SKM-1 (cell line): ENCODE measurements at regions not wholly inside any gene's neighbourhood (a gene's known extent, or its start where the extent isn't known, plus 50 kb on each side); places are given as distances from the start of the nearest gene placed in this dataset.

Experiments
- DNase-seq: peaks from one replicate; lab custom pipeline; 2025; ENCODE audit not compliant: unreplicated experiment; lab: John Stamatoyannopoulos, UW

DNA sequence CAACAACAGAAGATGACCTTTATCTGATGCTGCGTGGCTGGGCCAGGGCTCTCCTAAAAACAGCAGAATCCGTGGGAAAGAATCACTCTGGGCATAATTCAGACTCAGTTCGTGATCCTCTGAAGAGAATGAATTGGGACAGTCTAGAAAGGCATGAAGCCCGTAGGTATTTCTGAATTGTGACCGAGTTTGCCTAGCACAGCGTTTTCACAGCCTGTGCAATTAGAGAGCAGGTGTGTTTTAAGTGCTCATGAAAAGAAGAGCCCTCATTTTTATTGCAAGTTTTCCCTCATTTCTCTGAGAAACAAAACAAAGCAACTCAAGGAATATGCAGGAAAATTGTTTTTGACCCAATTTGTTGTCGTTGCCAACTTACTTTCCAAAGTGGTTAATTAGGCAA lies 366.2 kb downstream of the WDR11 start:
- DNase-seq, result no peak

DNA sequence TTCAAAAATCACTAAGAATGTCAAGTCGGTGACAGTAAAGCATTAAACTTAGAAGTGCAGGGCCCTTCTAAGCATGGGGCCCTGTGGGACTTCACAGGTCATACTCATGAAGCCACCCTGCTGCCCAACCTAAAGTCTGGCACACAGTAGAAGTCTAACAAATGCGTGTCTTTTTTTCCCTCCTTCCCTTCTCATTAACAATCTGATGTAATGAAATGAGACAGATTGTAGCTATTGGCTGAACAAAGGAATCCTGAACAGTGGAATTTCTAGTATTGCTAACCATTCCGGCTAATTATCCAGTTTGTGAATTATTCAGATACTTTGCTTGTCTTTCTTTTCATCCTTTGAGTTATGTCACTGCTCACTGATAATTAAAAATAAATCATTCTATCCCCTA lies 369.9 kb downstream of the WDR11 start:
- DNase-seq, result no peak

DNA sequence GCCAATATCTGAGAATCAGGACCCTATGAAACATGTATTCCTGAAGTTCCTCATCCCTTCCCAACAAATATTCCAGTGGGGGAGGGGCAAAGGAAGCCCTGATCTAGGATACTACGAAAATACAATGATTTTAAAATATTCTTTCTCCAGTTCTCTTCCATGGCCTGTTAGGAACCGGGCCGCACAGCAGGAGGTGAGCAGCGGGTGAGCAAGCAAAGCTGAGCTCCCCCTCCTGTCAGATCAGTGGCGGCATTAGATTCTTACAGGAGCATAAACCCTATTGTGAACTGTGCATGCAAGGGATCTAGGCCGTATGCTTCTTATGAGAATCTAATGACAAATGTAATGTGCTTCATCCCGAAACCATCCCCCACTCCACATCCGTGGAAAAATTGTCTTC lies 370.8 kb downstream of the WDR11 start:
- no peak for DNase-seq

DNA sequence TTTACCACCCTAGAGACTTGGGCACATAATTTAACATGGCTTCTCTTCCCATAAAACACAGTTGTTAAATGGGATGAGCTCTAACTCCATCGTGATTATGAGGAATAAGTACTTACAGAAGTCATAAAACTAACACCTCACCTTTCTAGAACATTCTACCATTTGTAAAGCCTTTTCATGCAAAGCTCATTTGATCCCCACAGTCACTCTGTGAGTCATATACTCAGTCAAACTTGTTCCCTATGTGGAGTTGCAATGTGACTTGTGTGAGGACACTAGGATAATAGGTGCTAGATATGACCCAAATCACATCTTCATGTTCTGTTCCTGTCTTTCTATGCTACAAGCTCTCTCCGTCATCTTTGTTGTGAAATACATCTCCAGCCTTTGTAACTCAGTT lies 371.7 kb downstream of the WDR11 start:
- DNase-seq, result no peak

DNA sequence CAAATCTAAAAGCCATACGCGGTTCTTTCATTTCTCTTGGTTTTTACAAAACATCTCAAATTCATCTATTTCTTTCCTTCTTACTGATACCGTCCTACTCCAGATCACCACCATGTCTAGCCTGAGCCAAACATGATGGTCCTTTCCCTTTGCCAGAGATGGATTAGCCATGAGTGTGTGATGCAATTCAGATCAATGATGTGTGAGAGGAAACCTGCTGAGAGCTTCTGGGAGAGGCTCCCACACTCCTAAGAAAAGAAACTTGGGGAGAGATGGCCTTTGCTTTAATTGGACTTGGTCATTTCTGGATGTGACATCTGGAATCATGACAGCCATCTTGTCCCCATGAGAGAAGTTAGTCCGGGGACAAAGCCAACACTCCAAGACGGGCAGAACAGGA lies 367.2 kb downstream of the FGFR2 start:
- DNase-seq, result no peak

DNA sequence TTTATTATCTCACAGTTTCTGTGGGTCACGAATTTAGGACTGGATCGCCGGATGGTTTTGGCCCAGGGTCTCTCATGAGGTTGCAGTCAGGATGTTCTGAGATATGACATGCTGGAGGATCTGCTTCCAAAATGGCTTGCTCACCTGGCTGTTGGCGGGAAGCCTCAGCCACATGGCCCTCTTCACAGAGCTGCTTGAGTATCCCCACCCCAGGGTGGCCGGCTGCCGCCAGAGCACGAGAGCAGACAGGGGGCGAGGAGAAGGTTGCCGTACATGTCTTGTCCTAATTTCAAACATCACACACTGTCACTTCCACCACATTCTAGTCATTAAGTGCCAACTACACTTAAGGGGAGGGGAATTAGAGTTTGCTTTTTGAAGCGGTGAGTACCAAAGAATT lies 365.8 kb downstream of the FGFR2 start:
- DNase-seq, result no peak

DNA sequence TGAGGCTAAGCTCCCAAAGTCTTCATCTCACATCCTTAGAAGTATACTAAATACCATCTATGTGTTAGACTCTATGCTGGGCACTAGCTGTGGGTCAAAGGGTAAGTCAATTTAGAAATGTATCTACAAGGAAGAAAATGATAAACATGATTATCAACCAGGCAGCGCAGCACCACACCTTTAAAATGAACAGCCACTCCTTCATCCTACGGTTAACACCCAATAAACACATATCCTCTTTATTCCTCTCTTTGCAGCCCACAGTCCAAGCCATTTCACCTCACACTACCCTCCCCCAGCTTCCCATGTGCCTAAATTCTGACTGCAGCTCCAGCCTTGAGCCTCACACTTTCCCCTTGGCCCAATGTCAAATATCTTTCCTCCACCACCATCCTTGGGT lies 362.6 kb downstream of the FGFR2 start:
- no peak for DNase-seq

DNA sequence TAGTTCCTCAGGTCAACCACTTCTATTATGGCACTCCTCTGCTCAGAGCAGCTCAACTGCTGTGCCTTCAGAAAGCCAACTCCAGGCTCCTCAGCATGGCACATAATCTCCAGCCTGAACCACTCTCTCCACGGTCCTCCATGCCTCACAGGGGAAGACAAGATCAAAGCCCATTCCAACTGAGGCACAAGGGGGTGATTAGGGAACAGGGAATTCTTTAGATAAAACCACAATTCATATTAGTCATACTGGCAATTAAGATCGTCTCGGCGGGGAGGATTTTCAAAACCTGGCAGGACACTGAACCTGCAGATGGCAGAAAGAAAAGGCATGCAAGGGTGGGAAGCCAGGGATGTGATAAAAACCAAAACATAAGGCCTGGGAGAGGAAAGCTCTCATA lies 361.6 kb downstream of the FGFR2 start:
- no peak for DNase-seq

DNA sequence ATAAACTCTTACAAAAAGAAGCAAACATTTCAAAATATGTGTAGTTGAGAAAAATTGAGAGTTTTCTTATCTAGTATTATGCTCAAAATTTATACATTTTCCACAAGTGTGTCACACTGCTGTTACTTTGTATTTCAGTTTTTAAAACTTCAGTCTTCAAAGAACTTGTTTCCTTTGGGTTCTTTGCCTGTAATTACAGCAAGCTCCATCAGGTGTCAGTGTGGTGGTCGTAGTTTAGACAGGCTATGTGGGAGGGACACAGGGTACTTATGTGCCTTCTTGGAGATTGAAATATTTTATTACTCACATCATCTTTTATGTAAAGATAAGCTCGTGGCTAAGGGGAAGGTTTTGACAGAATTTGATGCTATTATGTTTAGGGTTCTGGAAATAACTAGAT lies 360.5 kb downstream of the FGFR2 start:
- DNase-seq, result no peak

DNA sequence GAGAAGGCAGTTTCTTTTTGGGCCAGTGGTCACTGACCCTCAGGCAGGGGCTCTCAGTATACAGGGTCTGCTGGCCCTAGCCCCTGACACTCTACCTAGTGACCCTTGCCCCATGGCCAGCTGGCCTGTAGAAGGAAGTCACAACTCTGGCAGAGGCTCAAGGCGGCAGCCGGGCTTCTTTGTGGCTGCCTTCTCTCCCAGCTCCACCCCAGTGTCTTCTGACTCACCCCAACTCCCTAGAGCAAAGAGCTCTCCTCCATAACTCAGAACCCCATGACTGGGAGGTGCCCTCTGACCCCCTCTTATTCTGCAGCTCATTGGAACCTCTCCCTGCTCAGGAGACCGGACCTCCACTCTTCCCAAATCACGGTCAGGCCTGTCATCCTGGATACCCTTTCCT lies 358.2 kb downstream of the FGFR2 start:
- no peak for DNase-seq

DNA sequence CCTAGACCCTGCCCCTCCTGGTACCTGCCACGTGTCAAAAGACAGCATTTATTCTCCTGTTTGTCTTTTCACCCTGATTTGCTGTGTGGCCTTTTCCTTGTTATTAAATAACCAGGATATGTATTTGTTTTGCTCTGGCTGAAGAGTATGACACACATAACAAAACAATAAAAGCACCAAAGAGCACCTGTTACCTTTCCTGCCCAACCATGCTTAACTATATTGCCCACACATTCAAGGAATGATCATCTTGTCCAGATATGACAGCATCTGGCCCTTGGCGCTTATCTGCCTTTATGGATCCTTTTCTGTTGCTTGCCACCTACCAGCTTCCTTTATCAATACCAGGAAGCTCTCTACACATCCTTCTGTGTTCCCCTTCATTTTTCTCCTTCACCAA lies 357.7 kb downstream of the FGFR2 start:
- DNase-seq, result no peak

DNA sequence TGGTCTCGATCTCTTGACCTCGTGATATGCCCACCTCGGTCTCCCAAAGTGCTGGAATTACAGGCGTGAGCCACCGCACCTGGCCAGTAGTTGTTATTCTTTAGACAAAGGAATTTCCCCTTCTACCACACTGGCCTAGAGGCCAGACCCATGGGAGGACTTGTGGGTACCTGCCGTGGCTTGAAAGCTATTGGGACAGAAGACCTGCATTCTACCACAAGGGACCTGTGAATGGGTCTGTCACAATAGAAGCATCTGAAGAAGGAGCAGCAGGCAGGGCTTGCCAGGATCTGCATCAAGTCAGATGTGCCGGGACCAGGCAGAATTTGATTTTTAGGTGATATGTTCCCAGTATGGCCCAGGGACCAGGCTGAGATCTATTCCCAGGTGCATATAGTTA lies 356.9 kb downstream of the FGFR2 start:
- DNase-seq, result no peak

DNA sequence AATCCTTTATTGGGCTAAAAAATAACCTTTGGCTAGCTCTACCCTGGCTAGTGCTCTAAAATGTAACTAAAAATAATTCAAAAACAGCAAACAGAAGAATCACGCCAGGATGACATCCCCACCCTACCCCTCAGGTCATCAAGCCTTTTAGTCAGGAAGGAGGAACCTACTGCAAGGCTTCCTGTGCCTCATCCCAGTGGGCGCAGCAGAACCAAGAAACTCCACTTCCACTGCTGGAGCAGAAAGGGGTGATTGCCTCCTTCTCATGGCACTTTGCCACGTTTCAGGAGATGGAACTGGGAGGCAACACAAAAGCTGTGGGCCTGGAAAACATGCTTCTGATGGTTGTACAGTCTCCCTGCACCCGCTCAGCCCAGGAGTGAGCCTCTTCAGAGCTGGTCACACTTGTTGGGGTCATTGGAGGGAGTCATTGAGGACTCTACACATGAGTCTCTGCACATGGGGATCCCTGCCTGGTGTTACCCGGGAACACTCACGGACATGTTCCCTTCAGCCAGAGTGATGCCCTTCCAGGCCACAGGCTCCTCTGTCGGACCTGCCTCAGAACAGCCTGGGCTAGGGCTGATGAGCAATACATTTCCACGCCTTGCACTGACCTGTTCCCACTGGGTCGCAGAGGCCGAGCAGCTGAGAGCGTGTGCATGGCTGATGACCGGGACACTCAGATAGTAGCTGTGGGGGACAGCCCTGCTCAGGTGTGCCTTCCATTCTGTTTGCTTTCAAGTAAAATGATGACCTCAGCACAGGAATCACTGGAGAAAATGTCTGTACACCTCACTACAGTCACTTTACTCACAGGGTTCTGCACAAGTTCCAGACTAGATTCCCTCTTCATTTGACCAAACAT lies 355.3 kb downstream of the FGFR2 start:
- DNase-seq, result no peak

DNA sequence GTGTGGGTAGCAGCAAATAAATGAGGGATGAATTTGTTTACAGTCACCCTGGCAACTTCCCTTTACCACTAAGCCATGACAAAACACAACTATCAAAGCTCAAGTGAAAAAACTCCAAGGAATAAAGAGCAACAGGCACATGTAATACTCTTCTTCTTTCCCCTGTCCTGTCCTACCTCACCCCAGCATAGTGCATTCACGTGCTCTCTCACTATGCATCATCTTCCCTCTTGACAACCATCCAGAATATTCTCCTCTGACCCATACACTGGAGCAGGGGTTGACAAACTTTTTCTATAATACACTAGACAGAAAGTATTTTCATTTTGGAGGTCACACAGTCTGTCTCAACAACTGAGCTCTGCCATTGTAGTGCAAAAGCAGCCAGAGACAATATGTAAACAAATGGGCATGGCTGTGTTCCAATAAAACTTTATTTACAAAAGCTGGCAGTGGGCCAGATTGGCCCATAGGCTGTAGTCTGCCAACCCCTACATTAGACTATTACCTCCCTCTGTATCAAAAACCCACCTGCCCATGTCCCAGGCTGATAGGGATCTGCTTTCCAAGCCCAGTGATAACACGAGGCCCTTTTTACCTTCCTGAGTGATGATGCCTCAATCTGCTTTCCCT lies 354.5 kb downstream of the FGFR2 start:
- no peak for DNase-seq

DNA sequence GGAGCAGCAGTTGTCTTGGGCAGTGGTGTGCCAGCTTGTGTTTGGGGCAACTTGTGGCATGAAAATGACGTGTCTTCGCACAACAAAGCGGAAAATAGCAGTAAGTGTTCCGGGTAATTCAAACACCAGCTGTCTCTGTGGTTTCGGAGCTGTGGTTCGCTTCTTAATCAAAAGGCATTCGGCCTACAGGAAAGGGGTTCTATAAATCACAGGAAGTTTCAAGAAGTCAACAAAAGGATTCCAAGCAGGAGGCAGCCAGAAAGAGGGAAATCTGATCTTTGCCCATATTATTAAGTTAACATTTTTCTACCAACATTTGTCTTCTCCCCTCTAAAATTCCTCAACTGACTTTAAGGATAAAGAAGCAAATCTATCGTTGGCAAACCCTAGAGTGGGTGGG lies 353.4 kb downstream of the FGFR2 start:
- DNase-seq, result no peak

DNA sequence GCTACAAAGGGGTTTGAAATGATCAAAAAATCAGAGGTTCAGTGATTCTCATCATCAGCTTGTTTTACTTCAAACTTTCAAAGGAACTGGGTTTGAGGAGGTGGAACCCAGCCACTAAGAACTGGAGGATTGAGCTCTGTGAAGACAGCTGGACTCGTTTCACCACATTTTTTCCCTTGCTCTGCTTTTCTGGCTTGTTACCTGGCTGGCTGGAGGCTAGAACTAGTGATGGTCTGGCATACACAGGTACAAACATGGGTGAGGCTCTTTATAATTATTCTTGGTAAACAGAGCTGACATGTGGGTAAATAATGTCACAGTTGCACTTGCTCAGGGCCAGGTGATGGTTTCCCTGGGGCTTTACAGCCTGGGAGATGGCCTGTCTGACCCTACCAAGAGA lies 352.5 kb downstream of the FGFR2 start:
- no peak for DNase-seq

DNA sequence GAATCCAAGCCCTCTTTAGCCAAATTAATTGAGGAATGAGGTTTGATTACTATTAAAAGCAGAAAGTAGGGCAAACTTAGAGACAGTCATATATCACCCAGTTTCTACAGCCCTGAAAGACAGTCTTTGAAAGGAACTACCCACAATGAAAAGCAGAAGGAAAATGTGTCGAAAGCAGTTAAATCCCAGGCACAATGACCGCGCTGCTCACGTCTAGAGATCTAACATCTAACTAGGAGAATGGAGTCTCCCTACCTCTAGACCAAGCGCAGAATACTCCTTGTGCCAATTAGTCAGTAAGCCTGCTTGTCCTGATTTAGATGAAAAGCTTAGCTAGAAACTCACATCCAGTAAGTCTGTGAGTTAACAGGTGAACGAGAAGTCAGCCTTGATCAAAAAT lies 350.0 kb downstream of the FGFR2 start:
- peak; percentile 3 for DNase-seq

DNA sequence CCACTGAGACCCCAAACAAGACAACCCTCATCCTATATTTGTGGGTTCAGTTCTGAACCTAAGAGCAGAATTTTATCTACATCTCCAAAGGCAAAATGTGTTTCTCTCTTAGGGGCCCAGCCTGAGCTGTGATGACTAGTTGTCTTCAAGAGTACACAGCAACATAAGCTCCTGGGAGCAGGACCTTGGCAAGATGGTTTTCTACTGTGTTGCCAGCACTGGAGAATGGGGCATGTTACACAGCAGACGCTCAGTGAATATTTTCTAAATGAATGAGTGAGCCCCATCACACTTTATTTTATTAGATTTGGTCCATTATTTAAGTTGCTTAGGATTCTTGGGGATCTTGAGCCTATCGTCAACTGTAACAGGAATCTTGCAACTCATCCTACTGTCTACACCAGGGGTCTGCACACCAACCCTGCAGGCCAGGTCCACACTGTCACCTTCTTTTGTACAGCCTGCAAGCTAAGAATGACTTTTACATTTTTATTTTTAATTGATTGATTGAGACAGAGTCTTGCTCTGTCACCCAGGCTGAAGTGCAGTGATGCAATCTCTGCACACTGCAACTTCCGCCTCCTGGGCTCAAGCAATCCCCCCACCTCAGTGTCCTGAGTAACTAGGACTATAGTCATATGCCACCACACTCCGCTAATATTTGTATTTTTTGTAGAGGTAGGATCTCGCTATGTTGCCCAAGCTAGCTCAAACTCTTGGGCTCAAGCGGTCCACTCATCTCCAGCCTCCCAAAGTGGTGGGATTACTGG lies 347.1 kb downstream of the FGFR2 start:
- no peak for DNase-seq

DNA sequence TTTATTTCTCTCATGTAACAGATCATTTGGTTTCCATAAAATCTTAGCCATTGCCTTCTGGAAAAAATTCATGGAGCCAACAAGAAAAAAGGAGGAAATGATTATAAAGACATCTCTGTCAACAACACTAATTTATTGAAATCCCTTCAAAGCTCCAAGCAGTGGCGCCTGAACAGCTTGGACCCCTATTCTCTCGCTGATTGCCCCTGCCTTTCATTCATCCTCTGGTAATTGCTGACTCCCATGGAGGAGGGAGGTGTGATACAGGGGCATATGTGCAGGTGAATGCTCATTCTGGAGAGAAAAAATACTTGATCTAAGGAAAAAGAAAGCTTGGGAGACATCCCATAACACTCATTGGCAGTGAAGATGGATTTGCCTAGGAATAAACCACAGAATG lies 345.5 kb downstream of the FGFR2 start:
- DNase-seq, result no peak

DNA sequence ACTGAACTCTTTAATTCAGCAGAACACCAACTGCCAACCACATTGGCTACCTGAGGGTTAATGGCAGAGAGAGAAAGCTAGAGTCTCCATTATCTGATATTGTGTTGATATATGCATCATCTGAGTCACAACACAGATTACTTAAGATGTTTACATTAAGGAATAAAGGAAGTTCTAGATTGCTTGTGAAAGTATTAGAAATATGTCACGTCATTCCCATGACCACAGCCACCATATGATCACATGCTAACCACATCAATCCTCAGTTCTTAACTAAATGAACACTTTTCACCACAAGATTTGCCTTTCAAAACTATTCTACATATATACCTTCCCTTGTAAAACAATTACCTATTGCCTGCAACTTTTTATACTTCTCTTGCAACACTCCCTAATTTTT lies 337.9 kb downstream of the FGFR2 start:
- DNase-seq, result no peak

DNA sequence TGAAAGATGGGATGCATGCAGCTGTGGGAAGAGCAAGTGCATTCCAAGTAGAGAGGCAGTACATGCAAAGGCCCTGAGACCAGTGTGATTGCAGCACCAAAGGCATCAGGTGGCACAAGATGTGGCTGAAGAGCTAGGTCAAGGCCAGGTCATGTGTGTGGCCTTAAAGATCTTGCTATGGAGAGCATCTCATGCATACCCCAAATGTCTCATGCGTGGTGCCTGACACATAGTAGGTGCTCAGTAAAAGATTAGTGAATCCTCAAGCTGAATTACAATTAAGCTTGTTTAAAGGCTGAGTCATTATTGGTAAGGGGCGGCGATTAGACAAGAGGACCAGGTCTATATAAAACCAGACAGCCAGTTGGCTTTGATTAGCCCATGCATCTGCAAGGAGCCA lies 336.6 kb downstream of the FGFR2 start:
- DNase-seq, result no peak

DNA sequence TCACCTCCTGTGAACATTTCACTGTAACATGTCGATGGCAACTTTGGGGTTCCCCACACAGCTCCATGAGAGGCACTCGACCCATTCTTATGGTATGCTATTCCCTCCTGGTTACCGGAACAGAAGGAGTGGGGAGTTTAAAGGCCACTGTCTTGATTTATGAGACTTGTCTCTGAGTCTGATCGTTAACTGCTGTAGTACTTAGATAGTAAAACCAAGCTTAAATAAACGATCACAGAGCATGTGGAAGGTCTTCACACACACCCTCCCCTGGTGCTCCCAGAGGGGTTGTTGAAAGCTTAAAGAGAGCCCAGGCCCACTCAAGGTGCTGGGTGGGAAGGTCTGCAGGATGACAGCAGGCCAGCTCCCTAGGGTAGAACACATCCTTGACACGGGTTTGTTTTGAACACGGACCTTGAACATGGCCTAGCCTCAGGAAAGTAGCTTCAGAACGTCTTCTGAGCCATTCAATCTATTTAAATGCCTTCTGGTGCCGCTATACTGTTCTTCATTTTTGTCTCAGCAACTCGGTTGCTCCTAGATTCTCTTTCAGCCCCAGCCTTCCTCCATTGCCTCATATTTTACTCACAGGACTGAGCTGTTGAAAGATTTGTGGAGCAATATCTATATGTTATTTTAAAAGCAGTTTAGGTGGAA lies 335.3 kb downstream of the FGFR2 start:
- DNase-seq, result no peak
